ENCODE measurements at regions not wholly inside any gene's neighbourhood (a gene's known extent, or its start where the extent isn't known, plus 50 kb on each side); places are given as distances from the start of the nearest gene placed in this dataset.
A peak's percentile ranks its signal among the peaks of the same experiment; 100 is the strongest.

- no peak for DNase-seq (ENCODE audit: low read depth, low spot score)
Measured at GRCh38 chr14:36028665-36029064, 147.9 kb downstream of the PTCSC3 start.

GRCh38 chr14:36028218-36028617, 148.3 kb downstream of the PTCSC3 start:
- no peak for DNase-seq (ENCODE audit: low read depth, low spot score)

GRCh38 chr14:36027354-36027753, 149.2 kb downstream of the PTCSC3 start:
- no peak for DNase-seq (ENCODE audit: low read depth, low spot score)

- DNase-seq (ENCODE audit: low read depth, low spot score) = no peak
Measured at GRCh38 chr14:36022765-36023410, 153.6 kb downstream of the PTCSC3 start.

GRCh38 chr14:36021591-36022320, 154.8 kb downstream of the PTCSC3 start:
- peak; percentile 55 for DNase-seq (ENCODE audit: low read depth, low spot score)

GRCh38 chr14:36021030-36021422, 155.5 kb downstream of the PTCSC3 start:
- DNase-seq (ENCODE audit: low read depth, low spot score) = no peak

GRCh38 chr14:36020120-36021029, 156.1 kb downstream of the PTCSC3 start:
- no peak for DNase-seq (ENCODE audit: low read depth, low spot score)

GRCh38 chr14:36019126-36019525, 157.4 kb downstream of the PTCSC3 start:
- DNase-seq (ENCODE audit: low read depth, low spot score) = no peak

- no peak for DNase-seq (ENCODE audit: low read depth, low spot score)
Measured at GRCh38 chr14:36014236-36014635, 162.3 kb downstream of the PTCSC3 start.

GRCh38 chr14:36013483-36013882, 163.0 kb downstream of the PTCSC3 start:
- no peak for DNase-seq (ENCODE audit: low read depth, low spot score)

- DNase-seq (ENCODE audit: low read depth, low spot score) = no peak
Measured at GRCh38 chr14:36012621-36013020, 163.9 kb downstream of the PTCSC3 start.

GRCh38 chr14:36009643-36010042, 166.9 kb downstream of the PTCSC3 start:
- no peak for DNase-seq (ENCODE audit: low read depth, low spot score)

GRCh38 chr14:36006623-36007022, 169.9 kb downstream of the PTCSC3 start:
- DNase-seq (ENCODE audit: low read depth, low spot score) = peak; percentile 25

GRCh38 chr14:36005670-36006069, 170.9 kb downstream of the PTCSC3 start:
- no peak for DNase-seq (ENCODE audit: low read depth, low spot score)

- DNase-seq (ENCODE audit: low read depth, low spot score) = no peak
Measured at GRCh38 chr14:36001936-36002335, 174.6 kb downstream of the PTCSC3 start.

GRCh38 chr14:35999294-35999693, 173.2 kb downstream of the BRMS1L start:
- no peak for DNase-seq (ENCODE audit: low read depth, low spot score)

- no peak for DNase-seq (ENCODE audit: low read depth, low spot score)
Measured at GRCh38 chr14:35998303-35998702, 172.2 kb downstream of the BRMS1L start.

- DNase-seq (ENCODE audit: low read depth, low spot score) = no peak
Measured at GRCh38 chr14:35993684-35993960, 167.5 kb downstream of the BRMS1L start.

GRCh38 chr14:35992816-35993683, 166.9 kb downstream of the BRMS1L start:
- no peak for DNase-seq (ENCODE audit: low read depth, low spot score)

GRCh38 chr14:35991356-35991755, 165.2 kb downstream of the BRMS1L start:
- no peak for DNase-seq (ENCODE audit: low read depth, low spot score)

GRCh38 chr14:35989736-35990135, 163.6 kb downstream of the BRMS1L start:
- DNase-seq (ENCODE audit: low read depth, low spot score) = no peak

Measured in astrocyte of the hippocampus (primary cell).